Endothelial cell (in vitro differentiated cells): ENCODE measurements at regions not wholly inside any gene's neighbourhood (a gene's known extent, or its start where the extent isn't known, plus 50 kb on each side); places are given as distances from the start of the nearest gene placed in this dataset.

Experiments
- DNase-seq: peaks from one replicate; pipeline ENCODE4 v3.0.0; 2021; ENCODE audit warnings: low spot score
- H3K27ac Mint-ChIP-seq: one replicate; pipeline ENCODE4 v1.8.0; 2021; ENCODE audit warnings: mixed read lengths, inconsistent platforms; ENCODE audit not compliant: unreplicated experiment
- H3K27me3 Mint-ChIP-seq: one replicate; pipeline ENCODE4 v1.8.0; 2021; ENCODE audit warnings: mild to moderate bottlenecking, moderate library complexity, mixed read lengths, inconsistent platforms; ENCODE audit not compliant: unreplicated experiment
- H3K36me3 Mint-ChIP-seq: one replicate; pipeline ENCODE4 v1.8.0; 2021; ENCODE audit warnings: mild to moderate bottlenecking, low read depth, mixed read lengths, inconsistent platforms; ENCODE audit not compliant: unreplicated experiment
- H3K4me1 Mint-ChIP-seq: one replicate; pipeline ENCODE4 v1.8.0; 2021; ENCODE audit warnings: mild to moderate bottlenecking, mixed read lengths, inconsistent platforms; ENCODE audit not compliant: unreplicated experiment
- H3K4me3 Mint-ChIP-seq: one replicate; pipeline ENCODE4 v1.8.0; 2021; ENCODE audit warnings: mild to moderate bottlenecking, mixed read lengths, inconsistent platforms; ENCODE audit not compliant: unreplicated experiment
- H3K9me3 Mint-ChIP-seq: one replicate; pipeline ENCODE4 v1.8.0; 2021; ENCODE audit warnings: mixed read lengths, inconsistent platforms; ENCODE audit not compliant: unreplicated experiment
- CTCF ChIP-seq: fragments of 200-600 bp; sonication (generic); IDR thresholded peaks from one replicate; pipeline ENCODE4 v1.5.0; 2021; ENCODE audit warnings: antibody characterized with exemption; ENCODE audit not compliant: unreplicated experiment

GRCh38 chr9:113741886-113742854, 133.9 kb upstream of the ZNF618 start:
- no peak for TF ChIP-seq CTCF
- Mint-ChIP-seq H3K4me1 (peaks cover 9% of the 10 kb centered on the region), H3K27ac (no peak overlapping the region), H3K9me3 (no peaks in the 10 kb centered on the region), H3K27me3 (peaks cover 10% of the 10 kb centered on the region), H3K4me3 (no peak overlapping the region), H3K36me3 (no peaks in the 10 kb centered on the region)
- DNase-seq, result no peak

GRCh38 chr9:113742878-113743277, 133.2 kb upstream of the ZNF618 start:
- peaks cover 9% of the 10 kb centered on the region for H3K4me1 Mint-ChIP-seq
- peaks cover 10% of the 10 kb centered on the region for H3K27me3 Mint-ChIP-seq
- DNase-seq, result no peak
- no peaks in the 10 kb centered on the region for H3K9me3 Mint-ChIP-seq
- no peak overlapping the region for H3K27ac Mint-ChIP-seq
- TF ChIP-seq CTCF, result no peak
- H3K36me3 Mint-ChIP-seq, result no peaks in the 10 kb centered on the region
- no peak overlapping the region for H3K4me3 Mint-ChIP-seq

GRCh38 chr9:113746486-113746885, 129.6 kb upstream of the ZNF618 start:
- no peak for DNase-seq
- no peak for TF ChIP-seq CTCF
- Mint-ChIP-seq H3K27me3 (peaks cover 5% of the 10 kb centered on the region), H3K4me1 (peaks cover 5% of the 10 kb centered on the region), H3K4me3 (no peak overlapping the region), H3K27ac (no peak overlapping the region), H3K9me3 (no peaks in the 10 kb centered on the region), H3K36me3 (no peaks in the 10 kb centered on the region)

- DNase-seq, result no peak
- Mint-ChIP-seq H3K27ac (no peak overlapping the region), H3K4me3 (no peak overlapping the region), H3K27me3 (peaks cover 1% of the 10 kb centered on the region), H3K4me1 (no peaks in the 10 kb centered on the region), H3K9me3 (no peaks in the 10 kb centered on the region), H3K36me3 (no peaks in the 10 kb centered on the region)
- no peak for TF ChIP-seq CTCF
These were observed 128.0 kb upstream of the ZNF618 start for GRCh38 chr9:113748135-113748534.
